T follicular helper cell (primary cell): ENCODE measurements at regions not wholly inside any gene's neighbourhood (a gene's known extent, or its start where the extent isn't known, plus 50 kb on each side); places are given as distances from the start of the nearest gene placed in this dataset.

Source experiments
- DNase-seq: peaks from one replicate; pipeline ENCODE4 v3.0.0-alpha.2; 2020; ENCODE audit warnings: low read depth

DNA sequence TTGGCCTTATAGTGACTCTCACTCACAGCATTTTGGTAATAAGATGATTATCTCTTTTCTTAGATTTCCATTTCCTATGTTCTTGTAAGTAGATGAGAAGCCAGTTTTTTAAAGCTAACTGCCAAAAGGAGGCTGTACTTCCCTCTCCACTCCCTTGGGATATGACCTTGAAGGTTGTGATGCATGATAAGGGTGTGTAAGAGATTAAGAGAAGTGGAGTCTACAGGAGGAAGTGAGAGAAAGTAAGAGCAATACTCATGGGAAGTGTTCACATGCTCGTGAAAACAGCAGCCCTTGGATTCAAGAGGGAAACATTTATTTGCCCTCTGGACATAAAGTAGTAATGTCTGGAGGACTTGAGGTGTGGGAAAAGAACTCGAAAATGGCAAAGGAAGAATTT is 171.5 kb downstream of the EVA1A start:
- DNase-seq = no peak

DNA sequence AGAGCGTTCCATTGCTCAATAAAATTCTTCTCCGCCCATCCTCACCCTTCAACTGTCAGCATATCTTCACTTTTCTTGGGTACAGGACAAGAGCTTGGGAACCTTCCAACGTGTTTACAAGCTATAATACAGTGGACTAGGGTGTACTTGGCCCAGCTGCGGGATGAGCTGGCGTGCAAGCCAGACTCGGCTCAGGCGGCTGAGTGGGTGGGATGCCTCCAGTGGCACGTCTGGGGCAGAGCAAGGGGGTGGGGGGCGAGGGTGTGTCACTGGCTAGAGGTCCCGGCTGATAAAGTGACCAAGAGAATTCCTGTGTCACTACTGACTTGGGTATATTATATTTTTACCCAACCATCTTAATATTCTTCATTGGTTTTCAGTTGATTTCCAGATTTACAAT is 179.7 kb downstream of the EVA1A start:
- DNase-seq = no peak

DNA sequence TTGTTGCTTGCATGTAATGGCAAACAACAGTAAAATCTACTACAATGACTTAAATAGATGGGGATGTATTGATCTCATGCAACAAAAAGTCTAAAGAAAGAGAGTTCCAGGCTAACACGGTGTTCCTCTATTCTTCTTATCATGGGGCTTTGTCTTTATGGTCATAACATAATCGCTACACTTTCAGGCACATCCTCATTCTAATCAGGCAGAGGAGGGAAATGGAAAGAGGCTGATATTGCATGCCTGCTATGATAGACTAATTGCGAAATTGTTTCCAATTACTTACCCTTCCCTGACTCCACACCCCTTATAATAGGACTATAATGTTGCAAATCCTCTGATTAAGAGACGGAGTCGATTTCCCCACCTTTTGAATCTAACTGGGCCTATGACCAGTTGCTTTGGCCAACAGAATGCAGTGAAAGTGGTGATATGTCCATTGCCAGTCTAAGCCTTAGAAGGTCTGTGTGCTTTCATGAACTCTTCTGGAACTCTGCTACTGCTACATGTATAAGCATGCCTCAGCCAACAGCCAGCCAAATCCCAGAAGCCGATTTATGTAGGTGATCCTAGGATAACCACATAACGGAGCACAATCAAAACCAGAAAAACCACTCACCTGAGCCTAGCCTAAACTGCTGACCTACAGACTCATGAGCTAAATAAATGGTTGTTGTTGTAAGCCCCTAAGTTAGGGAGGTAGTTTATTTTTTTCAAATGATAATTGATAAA is 180.3 kb upstream of the TACR1 start:
- DNase-seq = no peak

DNA sequence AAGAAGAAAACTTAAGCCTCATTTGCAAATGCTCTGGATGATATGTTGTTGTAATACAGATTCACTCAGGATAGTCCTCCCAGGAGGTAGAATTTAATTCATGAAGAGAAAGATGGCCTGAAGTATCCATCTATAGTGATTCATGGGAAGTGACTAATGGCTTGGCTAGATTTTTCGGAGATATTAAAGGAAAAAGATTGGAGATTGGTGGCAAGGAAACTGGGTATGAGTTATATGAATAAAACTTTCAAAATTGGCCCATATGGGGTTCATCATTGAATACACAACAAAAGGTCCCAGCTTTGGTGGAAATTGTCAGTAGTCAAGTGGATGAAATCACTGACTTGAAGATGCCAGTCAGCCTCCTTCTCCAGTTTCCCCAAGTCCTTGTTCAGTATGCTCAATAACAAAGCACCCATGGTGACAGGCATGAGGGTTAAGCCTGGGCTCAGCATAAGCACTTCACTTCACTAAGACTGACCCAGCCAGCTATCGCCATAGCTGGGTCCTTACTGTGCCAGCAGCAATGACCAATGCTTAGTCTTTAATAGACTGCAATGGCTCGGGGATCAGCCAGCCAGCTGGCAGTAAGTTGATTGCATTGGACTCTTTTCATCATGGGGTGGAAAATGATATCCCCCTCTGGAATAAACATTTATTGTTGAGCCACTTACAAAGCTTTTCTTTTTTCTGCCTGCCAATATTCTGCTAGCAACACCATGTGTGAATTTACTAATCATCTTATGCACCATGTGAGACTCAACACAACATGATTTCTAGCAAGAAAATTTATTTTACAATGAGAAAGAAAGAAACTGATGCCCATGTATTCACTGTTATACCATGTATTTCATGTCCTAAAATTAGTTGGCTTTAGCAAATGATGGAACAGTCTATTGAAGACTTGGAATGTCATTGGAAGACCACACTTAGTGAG is 176.6 kb upstream of the TACR1 start:
- no peak for DNase-seq

DNA sequence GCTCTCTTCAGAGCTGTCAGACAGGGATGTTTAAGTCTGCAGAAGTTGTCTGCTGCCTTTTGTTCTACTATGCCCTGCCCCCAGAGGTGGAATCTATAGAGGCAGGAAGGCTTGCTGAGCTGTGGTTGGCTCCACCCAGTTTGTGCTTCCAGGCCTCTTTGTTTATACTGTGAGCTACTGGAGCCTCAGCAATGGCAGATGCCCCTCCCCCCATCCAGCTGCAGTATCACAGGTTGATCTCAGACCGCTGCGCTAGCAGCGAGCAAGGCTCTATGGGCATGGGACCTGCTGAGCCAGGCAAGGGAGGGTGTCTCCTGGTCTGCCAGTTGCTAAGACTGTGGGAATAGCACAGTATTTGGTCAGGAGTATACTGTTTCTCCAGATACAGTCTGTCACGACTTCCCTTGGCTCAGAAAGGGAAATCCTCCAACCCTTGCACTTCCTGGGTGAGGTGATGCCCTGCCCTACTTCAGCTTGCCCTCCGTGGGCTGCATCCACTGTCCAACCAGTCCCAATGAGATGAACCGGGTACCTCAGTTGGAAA is 175.2 kb upstream of the TACR1 start:
- DNase-seq = peak; percentile 4

DNA sequence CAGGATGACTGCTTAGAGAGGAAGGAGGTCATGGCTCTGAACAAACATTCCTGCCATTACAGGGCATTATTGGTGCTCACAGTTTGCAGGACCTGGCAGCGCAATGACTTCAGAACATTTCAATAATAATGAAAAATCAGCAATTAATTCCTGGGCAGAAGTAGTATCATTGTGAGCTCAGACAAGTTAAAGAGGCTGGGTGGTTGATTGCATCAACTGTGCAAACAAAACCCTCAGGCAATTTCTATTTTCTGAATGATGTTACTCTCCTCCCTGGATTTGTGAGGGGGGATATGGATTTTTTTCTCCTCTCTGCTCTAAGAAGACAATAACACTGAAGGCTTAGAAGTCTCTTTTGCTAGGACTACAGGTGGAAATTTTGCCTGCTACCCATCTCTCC is 168.1 kb upstream of the TACR1 start:
- no peak for DNase-seq

DNA sequence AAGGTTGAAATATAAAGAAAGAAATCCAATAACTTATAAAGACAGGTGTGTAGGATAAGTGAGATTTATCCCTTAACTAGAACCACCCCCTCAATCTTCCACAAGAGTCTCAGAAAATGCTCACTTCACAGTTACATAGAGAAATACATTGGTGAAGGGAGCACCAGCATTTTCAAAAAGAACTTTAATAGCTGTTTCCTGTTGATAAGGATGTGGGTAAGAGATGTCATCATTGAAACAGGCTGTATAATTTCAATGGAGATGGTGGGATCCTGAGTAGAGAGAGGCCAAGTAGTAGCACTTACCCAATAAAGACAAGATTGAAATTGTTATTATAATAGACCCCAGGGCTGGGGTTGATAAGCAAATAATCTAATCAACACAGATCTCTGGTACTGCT is 162.2 kb upstream of the TACR1 start:
- DNase-seq = no peak

DNA sequence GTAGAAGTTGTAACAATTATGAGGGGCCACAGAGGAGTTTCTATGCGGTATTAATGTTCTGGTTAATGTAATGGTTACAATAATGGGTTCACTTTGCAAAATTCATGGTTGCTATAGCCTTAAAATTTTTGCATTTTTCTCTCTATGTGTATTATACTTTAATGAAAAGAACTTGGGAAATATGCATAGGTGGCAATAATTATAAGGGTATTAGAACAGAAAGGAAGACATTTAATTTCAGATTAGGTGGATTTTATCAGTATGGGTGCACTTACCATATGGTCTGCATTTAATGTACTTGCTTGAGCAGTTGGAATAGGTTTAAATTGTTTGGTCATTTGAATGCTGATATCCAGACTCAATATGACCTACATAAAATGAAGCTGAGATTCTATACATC is 161.6 kb upstream of the TACR1 start:
- DNase-seq = no peak

DNA sequence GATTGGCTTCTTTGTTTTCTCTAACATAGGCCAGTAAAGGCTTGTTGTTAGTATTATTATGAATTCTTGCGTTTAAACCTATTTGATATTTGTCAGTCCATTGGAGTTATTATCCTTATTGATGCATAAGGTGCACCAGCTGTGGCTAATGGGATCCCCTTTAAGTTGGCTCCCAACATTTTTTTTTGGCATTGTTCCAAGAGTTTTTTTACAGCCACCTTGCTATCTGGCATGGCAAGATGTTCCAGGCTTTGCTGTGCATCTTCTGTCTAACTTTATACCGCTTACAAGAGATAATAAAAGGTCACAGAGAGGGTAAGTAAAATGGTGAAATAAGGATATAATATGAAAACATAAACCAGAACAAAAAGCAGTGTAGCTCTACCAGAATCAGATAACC is 157.5 kb upstream of the TACR1 start:
- DNase-seq = no peak

DNA sequence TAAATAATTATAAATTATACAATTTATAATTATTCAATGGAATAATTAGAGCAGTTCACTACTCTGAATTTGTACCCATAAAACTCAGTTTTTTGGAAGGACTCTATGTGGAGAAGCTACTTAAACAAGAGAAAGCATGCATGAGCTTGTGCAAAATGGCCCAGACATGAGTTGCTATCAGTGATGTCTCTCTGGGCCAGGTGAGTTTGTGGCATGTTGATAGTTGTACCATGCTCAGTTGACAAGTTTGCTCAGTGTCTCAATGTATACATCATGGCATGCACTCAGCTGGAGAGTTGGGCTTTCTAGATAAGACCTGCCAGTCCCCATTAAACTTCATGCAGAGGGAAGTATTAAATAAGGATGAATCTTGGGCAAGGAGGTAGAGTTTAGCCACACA is 153.8 kb upstream of the TACR1 start:
- no peak for DNase-seq

DNA sequence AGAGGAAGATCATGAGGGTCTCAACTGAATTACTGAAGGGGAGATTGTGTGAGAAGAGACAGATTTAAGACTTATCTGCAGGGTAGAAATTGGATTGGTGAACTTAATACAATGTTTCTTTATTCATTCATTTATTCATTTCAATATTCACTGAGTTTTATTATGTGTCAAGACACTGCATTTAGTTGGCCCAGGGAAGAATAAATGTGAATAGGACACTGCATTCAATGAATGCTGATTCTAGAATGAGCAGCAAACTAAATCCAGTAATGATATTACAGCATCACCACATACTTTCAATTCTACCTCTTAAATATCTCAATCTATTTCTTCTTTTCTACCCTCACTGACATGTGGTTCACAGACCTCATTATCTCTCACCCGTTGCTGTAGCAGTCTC is 149.0 kb upstream of the TACR1 start:
- no peak for DNase-seq

DNA sequence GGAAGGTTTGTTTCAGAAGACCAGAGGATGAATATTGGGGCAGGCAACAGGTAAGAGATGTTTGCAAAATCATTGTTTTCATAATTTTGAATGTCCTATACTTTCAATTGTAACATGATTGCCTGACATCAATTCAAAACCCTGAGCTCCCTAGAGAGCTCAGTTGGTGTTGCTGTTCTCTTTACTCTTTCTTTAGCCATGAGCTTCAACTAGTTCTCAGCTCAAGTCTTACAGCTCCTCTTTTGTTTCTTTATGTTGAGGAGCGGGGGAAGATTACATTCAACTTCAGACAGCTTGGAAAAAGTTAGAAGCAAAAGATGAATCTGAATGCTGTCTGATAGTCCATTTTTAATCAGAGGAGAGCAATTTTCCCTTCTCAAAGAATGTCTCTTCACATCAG is 144.8 kb upstream of the TACR1 start:
- DNase-seq = no peak

DNA sequence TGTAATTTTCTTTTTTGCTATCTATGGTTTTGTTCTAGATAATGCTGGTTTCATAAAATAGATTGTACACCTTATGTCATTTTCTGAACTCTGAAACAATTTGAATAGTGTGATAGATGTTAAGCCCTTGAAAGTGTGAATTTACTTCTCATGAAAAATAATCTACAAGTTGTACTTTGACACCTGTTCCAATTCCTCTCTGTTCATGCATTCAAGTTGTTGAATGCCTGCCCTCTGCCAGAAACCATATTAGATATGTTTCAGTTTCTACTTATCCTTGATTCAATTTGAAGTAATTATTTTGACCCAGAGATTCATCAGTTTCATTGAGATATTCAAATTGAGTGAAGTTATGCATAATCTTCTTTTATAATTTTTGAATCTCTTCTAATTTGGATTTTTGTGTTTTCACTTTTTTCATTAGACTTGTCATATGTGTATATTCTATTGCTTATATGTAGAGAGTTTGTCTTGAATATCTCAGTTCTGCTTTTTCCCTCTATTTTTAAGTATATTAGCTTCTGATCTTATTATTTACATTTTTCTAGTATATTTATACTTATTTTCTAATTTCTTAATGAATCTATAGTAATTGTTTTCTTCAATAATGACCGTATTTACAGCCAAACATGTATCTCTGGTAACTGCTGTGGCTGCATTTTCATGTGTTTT is 143.3 kb upstream of the TACR1 start:
- DNase-seq = no peak

DNA sequence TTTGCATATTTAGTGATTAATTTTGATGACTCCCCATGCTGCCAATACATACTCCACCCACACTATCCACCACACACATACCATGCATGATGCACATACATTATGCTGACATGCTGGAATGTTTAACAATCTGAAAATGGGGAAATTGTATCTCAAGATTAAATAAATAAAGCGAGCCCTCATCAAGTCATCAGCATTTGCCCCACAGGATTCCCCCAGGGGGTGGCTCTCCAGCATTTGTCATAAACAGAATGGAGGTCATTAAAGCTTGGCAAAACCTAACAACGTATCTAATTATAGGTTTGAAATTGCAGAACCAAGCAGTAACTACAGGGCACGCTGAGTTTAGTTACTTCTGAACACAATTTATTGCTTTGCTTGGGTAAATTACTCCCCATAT is 141.2 kb upstream of the TACR1 start:
- no peak for DNase-seq

DNA sequence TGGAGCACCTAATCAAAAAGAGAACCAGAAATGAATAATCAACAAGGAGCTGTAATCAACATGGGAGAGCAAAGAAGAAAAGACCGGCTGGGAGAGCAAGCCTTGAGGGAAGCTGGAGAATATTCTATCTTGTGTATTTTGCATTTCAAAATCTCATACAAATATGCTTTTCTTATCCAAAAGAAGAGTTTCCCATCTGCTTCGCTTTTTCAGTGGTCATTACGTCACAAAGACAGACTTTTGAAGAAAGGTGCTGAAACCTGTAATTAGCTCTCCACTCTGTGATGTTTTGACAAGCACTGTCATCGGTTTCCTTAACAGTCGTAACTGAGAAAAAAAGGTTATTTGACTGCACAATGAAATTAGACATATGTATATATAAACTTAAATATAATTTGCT is 139.1 kb upstream of the TACR1 start:
- DNase-seq = no peak

DNA sequence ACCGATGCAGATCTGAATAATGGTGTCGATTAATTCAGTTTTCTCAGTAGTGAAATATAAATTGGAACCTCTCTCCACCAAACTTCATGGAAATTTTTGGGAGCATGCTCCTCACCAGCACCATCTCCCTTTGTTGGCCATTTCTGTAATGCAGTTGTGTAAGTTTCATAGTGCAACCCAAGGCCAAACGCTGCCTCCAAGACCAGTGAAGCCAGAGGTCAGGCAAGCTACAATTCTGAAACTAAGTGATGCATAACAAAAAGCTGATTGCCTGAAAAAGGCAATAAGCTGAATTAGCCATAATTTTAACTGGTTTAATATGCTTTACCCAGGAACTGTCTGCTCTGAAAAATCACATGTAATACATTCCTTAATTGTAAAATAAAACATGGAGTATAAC is 138.3 kb upstream of the TACR1 start:
- DNase-seq = no peak

DNA sequence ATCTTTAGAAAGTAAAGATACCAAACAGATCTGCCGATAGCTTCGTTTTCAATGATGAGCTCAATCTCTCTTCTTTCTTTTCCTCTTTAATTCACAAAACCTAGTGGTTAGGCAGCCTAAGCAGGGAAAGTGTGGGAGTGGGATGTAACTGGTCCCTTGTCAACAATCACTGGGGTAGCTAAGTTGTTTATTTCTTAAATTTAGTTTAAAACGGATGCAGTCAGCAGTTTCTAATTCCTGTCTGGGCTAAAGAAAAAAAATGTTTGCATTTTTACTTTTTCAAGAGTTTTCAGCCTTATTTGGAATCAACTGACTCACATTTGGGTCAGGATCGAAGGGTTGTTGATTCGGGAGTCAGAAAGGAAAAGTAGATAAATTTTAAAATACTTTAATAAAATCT is 137.7 kb upstream of the TACR1 start:
- DNase-seq = no peak

DNA sequence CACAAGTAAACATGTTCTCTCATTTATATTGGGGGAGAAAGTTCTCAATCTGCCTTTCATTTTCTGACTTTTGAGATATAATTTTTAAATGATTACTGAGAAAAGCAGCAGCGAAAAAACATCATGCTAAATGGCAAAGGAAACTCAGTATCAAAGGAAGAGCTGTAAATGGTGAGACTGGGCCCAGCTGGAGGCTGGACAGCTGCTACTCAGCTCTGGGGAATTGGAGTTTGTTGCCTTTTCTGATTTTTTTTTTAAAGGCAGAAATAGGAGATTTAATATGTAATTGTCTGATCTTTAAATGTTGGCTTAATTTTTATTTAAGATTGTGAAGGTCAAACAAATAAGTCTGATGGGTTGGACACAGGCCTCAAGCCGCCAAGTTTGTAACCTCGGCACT is 137.1 kb upstream of the TACR1 start:
- no peak for DNase-seq

DNA sequence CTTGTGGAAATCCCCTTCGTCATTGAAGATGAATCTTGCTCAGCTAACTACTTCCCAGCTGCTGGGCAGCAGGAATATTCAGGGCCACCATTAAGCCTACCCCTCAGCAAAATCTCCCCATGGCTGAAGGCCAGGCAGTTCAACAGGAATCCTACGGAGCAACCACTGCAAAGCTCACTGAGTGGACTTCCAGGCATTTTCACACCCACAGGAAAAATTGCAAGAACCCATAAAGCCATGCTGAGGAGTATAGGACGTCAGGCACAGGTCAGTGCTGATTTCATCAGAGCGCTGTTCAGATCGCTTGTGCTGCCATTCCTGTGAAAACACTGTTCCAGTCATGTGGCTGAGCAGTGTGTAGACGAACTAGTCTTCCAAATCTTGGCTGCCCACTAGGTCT is 134.8 kb upstream of the TACR1 start:
- DNase-seq = no peak

DNA sequence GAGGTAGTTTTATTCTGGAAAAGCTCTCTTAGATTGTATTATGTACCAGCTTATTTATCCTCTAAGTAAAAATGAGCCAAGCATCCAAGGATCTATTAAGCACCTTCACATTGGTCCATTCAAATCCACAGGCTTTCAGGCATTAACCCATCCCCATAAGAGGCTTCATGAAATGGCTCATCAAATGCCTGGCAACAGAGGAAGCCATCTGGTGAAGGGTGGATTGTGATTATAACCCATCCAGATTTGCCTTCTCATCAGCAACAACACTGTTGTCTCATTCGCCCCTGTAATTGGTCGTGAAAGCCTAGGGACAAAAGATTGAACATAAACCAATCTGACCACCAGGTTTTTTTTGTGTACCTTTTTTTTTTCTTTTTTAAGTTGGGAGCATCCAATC is 134.3 kb upstream of the TACR1 start:
- DNase-seq = no peak

DNA sequence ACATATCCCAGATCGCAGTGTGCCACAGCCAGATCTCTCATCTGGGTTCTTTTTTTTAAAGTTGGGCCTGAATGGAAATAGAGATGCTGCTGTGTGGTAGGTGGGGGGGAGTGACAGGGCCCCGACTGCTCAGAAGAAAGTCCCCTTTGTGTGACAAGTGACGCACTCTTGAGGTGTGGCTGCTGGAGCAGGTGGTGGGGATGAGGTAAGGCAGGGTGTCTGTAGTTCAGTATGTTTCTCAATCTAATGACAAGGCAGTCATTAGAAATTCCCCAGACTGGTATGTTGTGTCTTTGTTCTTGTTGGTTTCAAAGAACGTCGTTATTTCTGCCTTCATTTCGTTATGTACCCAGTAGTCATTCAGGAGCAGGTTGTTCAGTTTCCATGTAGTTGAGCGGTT is 128.8 kb upstream of the TACR1 start:
- DNase-seq = no peak

DNA sequence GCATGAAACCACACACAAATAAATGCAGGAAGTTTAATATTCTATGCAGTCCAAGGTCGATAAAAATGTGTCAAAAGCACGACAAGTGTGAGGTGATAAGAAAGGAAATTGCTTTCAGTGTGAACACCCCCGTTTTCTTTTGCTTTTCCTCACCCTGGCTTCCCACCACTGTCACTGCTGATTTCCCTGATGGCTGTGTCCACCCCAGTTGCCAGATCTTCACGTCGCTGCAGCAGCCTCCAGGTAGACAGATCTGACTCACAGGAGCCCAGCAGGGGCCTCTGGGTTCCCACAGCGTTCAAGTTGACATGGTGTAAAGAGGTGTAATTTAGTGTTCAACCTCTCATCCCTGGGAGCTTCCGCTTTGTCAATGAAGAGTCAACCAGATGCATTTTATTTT is 128.0 kb upstream of the TACR1 start:
- DNase-seq = no peak

DNA sequence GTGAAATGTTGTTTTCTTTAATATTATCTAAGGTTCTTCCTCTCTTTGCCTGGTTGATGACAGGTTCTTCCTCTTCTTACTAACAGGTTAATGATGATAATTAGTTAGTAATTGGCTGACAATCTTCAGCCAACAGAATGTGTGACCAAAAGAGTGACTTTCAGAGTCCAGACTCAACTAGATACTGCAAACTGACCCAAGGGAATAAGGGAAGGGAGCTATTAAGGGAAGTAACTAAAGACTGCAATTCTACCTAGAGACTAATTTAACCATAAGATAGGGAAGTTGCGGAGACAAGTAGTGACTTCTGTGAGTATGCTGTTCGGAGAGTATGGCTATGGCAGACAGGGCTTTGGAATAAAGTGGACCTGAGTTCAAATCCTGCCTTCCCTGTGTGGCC is 127.3 kb upstream of the TACR1 start:
- DNase-seq = no peak
